IMR-90 (cell line): ENCODE measurements at regions not wholly inside any gene's neighbourhood (a gene's known extent, or its start where the extent isn't known, plus 50 kb on each side); places are given as distances from the start of the nearest gene placed in this dataset.

Experiments used
- ATAC-seq: fragments of 200-7000 bp; cut with Tn5 transposase; 2 replicates; pipeline ENCODE4 v1.9.1; 2020; ENCODE audit warnings: low read depth, mild to moderate bottlenecking, moderate library complexity
- BruUV-seq: library from RNA; stranded (reverse); fragments of 400-500 nt; replicated peaks from 2 replicates; lab custom pipeline; 2021; lab: Mats Ljungman, UMichigan
- CTCF ChIA-PET: fragments of 300-600 bp; formaldehyde crosslinking; extraction: SDS; loops from one replicate; lab custom pipeline; 2021; ENCODE audit warnings: antibody characterized with exemption; lab: Yijun Ruan, JAX
- POLR2A ChIA-PET: fragments of 300-600 bp; sonication (Branson Sonifier 250); formaldehyde crosslinking; loops from one replicate; lab custom pipeline; 2022; ENCODE audit warnings: antibody characterized with exemption; ENCODE audit not compliant: unreplicated experiment; lab: Charles Lee
- DNase-seq: peaks from one replicate; pipeline ENCODE4 v3.0.0; 2013
- H2AFZ ChIP-seq: replicated peaks from 2 replicates; pipeline ENCODE3; 2013; ENCODE audit warnings: low read length, mild to moderate bottlenecking; ENCODE audit not compliant: poor library complexity
- H2AK5ac ChIP-seq: 2 replicates; pipeline ENCODE4 v1.6.1; 2013; ENCODE audit warnings: low read depth, low read length, inconsistent platforms
- H2AK9ac ChIP-seq: replicated peaks from 2 replicates; pipeline ENCODE3; 2013; ENCODE audit warnings: mild to moderate bottlenecking, low read depth, low read length, moderate library complexity; ENCODE audit not compliant: poor library complexity
- H2BK120ac ChIP-seq: 2 replicates; pipeline ENCODE4 v1.6.1; 2013; ENCODE audit warnings: low read depth, low read length, inconsistent platforms
- H2BK15ac ChIP-seq: 3 replicates; pipeline ENCODE4 v1.6.1; 2013; ENCODE audit warnings: low read depth, low read length, inconsistent platforms
- H2BK20ac ChIP-seq: 2 replicates; pipeline ENCODE4 v1.6.1; 2013; ENCODE audit warnings: low read depth, mild to moderate bottlenecking, inconsistent platforms, low read length, moderate library complexity
- H2BK5ac ChIP-seq: 2 replicates; pipeline ENCODE4 v1.6.1; 2013; ENCODE audit warnings: mild to moderate bottlenecking, low read depth, low read length, inconsistent platforms; ENCODE audit not compliant: poor library complexity, severe bottlenecking
- H3K14ac ChIP-seq: replicated peaks from 2 replicates; pipeline ENCODE4 v1.6.1; 2013; ENCODE audit warnings: low read depth, low read length, inconsistent platforms
- H3K18ac ChIP-seq: 2 replicates; pipeline ENCODE4 v1.6.1; 2013; ENCODE audit warnings: low read depth, low read length, control low read depth
- H3K23ac ChIP-seq: 2 replicates; pipeline ENCODE4 v1.6.1; 2013; ENCODE audit warnings: low read depth, low read length, inconsistent platforms
- H3K27ac ChIP-seq: 2 replicates; pipeline ENCODE4 v1.5.1; 2013; ENCODE audit warnings: mild to moderate bottlenecking, control low read depth, low read length; ENCODE audit not compliant: insufficient read depth
- H3K27me3 ChIP-seq: 2 replicates; pipeline ENCODE4 v1.6.1; 2013; ENCODE audit warnings: low read length; ENCODE audit not compliant: control insufficient read depth, insufficient read depth
- H3K36me3 ChIP-seq: 2 replicates; pipeline ENCODE4 v1.6.1; 2013; ENCODE audit warnings: low read length, mixed read lengths; ENCODE audit not compliant: control insufficient read depth, insufficient read depth
- H3K4ac ChIP-seq: 2 replicates; pipeline ENCODE4 v1.6.1; 2013; ENCODE audit warnings: low read depth, low read length, inconsistent platforms
- H3K4me1 ChIP-seq: 2 replicates; pipeline ENCODE4 v1.6.1; 2013; ENCODE audit warnings: low read length, mixed read lengths; ENCODE audit not compliant: control insufficient read depth, insufficient read depth
- H3K4me2 ChIP-seq: 2 replicates; pipeline ENCODE4 v1.6.1; 2013; ENCODE audit warnings: low read depth, mild to moderate bottlenecking, control low read depth, low read length, moderate library complexity
- H3K4me3 ChIP-seq: 2 replicates; pipeline ENCODE4 v1.5.1; 2013; ENCODE audit warnings: low read depth, mild to moderate bottlenecking, control low read depth, low read length, moderate library complexity; ENCODE audit not compliant: insufficient read depth
- H3K56ac ChIP-seq: 2 replicates; pipeline ENCODE4 v1.6.1; 2013; ENCODE audit warnings: low read length, inconsistent platforms; ENCODE audit not compliant: insufficient read depth; ENCODE audit errors: extremely low read depth
- H3K79me1 ChIP-seq, 2 experiments: 2 replicates each; pipeline ENCODE4 v1.6.1; 2013; ENCODE audit warnings: low read length in 2 of 2, inconsistent platforms in 1 of 2, low read depth in 1 of 2
- H3K9ac ChIP-seq: 2 replicates; pipeline ENCODE4 v1.6.1; 2013; ENCODE audit warnings: low read depth, low read length, control low read depth
- H3K9me1 ChIP-seq: 2 replicates; pipeline ENCODE4 v1.6.1; 2013; ENCODE audit warnings: low read length, inconsistent platforms; ENCODE audit not compliant: insufficient read depth
- H3K9me3 ChIP-seq: 2 replicates; pipeline ENCODE4 v1.6.1; 2013; ENCODE audit warnings: low read length; ENCODE audit not compliant: control insufficient read depth, insufficient read depth
- H4K20me1 ChIP-seq: 2 replicates; pipeline ENCODE4 v1.6.1; 2013; ENCODE audit warnings: low read length, inconsistent platforms; ENCODE audit not compliant: insufficient read depth
- H4K5ac ChIP-seq: 2 replicates; pipeline ENCODE4 v1.6.1; 2013; ENCODE audit warnings: mild to moderate bottlenecking, low read depth, low read length, control low read depth
- H4K8ac ChIP-seq, 2 experiments: 2 replicates each; pipeline ENCODE4 v1.6.1; 2013; ENCODE audit warnings: low read depth in 2 of 2, low read length in 2 of 2, control low read depth in 1 of 2, inconsistent platforms in 1 of 2
- H4K91ac ChIP-seq: 2 replicates; pipeline ENCODE4 v1.6.1; 2013; ENCODE audit warnings: low read depth, low read length, inconsistent platforms; ENCODE audit not compliant: insufficient read depth
- BHLHE40 ChIP-seq: fragments of 150-350 bp; IDR thresholded peaks from 2 replicates; pipeline ENCODE4 v1.6.1; 2016; ENCODE audit warnings: mild to moderate bottlenecking, low read depth, low read length
- CEBPB ChIP-seq: IDR thresholded peaks from 2 replicates; pipeline ENCODE4 v1.6.1; 2012; ENCODE audit warnings: low read depth, low read length, improper control_type of control experiment
- CHD1 ChIP-seq: IDR thresholded peaks from 2 replicates; pipeline ENCODE4 v1.6.1; 2012; ENCODE audit warnings: low read depth, low read length, improper control_type of control experiment
- FOS ChIP-seq: fragments of 150-350 bp; IDR thresholded peaks from 2 replicates; pipeline ENCODE4 v1.6.1; 2016; ENCODE audit warnings: low read depth, low read length
- MAFK ChIP-seq: IDR thresholded peaks from 2 replicates; pipeline ENCODE4 v1.6.1; 2012; ENCODE audit warnings: low read depth, low read length, improper control_type of control experiment
- MAZ ChIP-seq: IDR thresholded peaks from 2 replicates; pipeline ENCODE4 v1.6.1; 2012; ENCODE audit warnings: low read depth, mild to moderate bottlenecking, low read length, improper control_type of control experiment, moderate library complexity, borderline replicate concordance
- MXI1 ChIP-seq: IDR thresholded peaks from 2 replicates; pipeline ENCODE4 v1.6.1; 2012; ENCODE audit warnings: low read depth, mild to moderate bottlenecking, low read length, moderate library complexity, borderline replicate concordance
- NFE2L2 ChIP-seq: fragments of 150-350 bp; IDR thresholded peaks from 2 replicates; pipeline ENCODE4 v1.6.1; 2016; ENCODE audit warnings: low read depth, mild to moderate bottlenecking, low read length
- POLR2A ChIP-seq: IDR thresholded peaks from 2 replicates; pipeline ENCODE4 v1.6.1; 2012; ENCODE audit warnings: mild to moderate bottlenecking, low read depth, low read length
- RAD21 ChIP-seq: IDR thresholded peaks from 2 replicates; pipeline ENCODE4 v1.6.1; 2012; ENCODE audit warnings: low read length, improper control_type of control experiment
- RCOR1 ChIP-seq: IDR thresholded peaks from 2 replicates; pipeline ENCODE4 v1.6.1; 2012; ENCODE audit warnings: mild to moderate bottlenecking, low read length, improper control_type of control experiment; ENCODE audit not compliant: insufficient replicate concordance
- RFX5 ChIP-seq: IDR thresholded peaks from 2 replicates; pipeline ENCODE4 v1.8.0; 2012; ENCODE audit warnings: low read depth, mild to moderate bottlenecking, low read length, moderate library complexity
- SMC3 ChIP-seq: fragments of 150-350 bp; IDR thresholded peaks from 2 replicates; pipeline ENCODE4 v1.6.1; 2016; ENCODE audit warnings: low read depth, mild to moderate bottlenecking, antibody characterized with exemption, low read length, moderate library complexity
- dilution Hi-C: fragments of 300-500 bp; cut with HindIII; formaldehyde crosslinking; loops from one replicate; pipeline ENCODE4 v1.14.3; 2018; ENCODE audit warnings: low sequenced_read_pairs; ENCODE audit not compliant: unreplicated experiment
- in situ Hi-C: fragments of 300-500 bp; cut with MboI; formaldehyde crosslinking; loops from 3 replicates; pipeline ENCODE4 v1.14.3; 2019; ENCODE audit warnings: low sequenced_read_pairs, inconsistent platforms, mixed read lengths
- intact Hi-C: fragments of 100-400 bp; cut with micrococcal nuclease; formaldehyde crosslinking; loops from 2 replicates; pipeline ENCODE4 v1.10.0; 2022
- TF ChIP-seq, protein P1 (sequence below): fragments of 150-350 bp; IDR thresholded peaks from 2 replicates; pipeline ENCODE4 v1.6.1; 2017; ENCODE audit warnings: mild to moderate bottlenecking, antibody characterized with exemption, low read length, low read depth
- TF ChIP-seq, protein P2 (sequence below): fragments of 150-350 bp; IDR thresholded peaks from 2 replicates; pipeline ENCODE4 v1.6.1; 2016; ENCODE audit warnings: low read depth, mild to moderate bottlenecking, low read length, moderate library complexity, borderline replicate concordance
- TF ChIP-seq, protein P3 (sequence below): conservative IDR thresholded peaks from 2 replicates; pipeline ENCODE4 v1.5.1; 2012; ENCODE audit warnings: mild to moderate bottlenecking, low read depth, low read length, improper control_type of control experiment

DNA sequence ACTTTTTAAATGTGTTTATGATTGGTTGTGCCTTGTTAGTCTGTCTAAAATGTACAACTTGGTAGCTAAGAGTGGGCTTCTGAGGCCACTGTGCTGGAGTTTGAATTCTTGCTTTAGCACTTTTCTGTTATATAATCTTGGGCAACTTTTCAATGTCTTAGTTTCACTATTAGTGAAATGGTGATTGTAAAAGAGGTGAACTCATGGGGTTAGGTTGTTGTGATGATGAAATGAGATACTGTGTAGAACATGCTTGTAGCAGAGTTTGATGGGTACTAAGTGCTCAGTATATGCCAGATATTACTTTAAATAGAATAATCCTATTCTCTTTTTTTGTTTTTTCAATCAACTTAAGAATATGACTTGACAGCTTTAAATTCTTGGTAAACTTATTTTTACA, 624.7 kb downstream of the CD109 start:
- Histone ChIP-seq H3K27me3 (no peaks in the 10 kb centered on the region), H3K9ac (no peak overlapping the region), H4K20me1 (no peaks in the 10 kb centered on the region), H2BK20ac (peak overlapping the region; percentile 74), H4K91ac (peak overlapping the region; percentile 25; the same call in 1 of the 2 replicates), H3K27ac (no peak overlapping the region), H3K9me1 (no peaks in the 10 kb centered on the region), H3K4ac (peak overlapping the region; percentile 34; the same call in 1 of the 2 replicates), H3K56ac (no peak overlapping the region), H3K36me3 (no peaks in the 10 kb centered on the region), H3K4me1 (no peaks in the 10 kb centered on the region), H3K23ac (0 out of 2 replicates have a peak overlapping the region, but pooled peaks have one; percentile 69), H4K5ac (no peak overlapping the region), H3K14ac (0 out of 2 replicates have a peak overlapping the region, but pooled peaks have one; percentile 70), H2AK5ac (no peak overlapping the region), H3K9me3 (no peaks in the 10 kb centered on the region), H2BK15ac (no peak overlapping the region), H4K8ac (peak overlapping the region in 1 of 2 experiments; percentile 71; a peak in 1 of 4 replicates), H2BK5ac (no peak overlapping the region), H3K4me2 (no peak overlapping the region; the same call in 1 of the 2 replicates), H3K4me3 (no peak overlapping the region), H3K79me1 (no peaks in the 10 kb centered on the region), H2AFZ (no peak overlapping the region), H2BK120ac (0 out of 2 replicates have a peak overlapping the region, but pooled peaks have one; percentile 58), H2AK9ac (no peak overlapping the region), H3K18ac (no peak overlapping the region)
- BruUV-seq: no TSS peak
- TF ChIP-seq CEBPB (no peak), FOS (no peak), RFX5 (no peak), MAZ (no peak), SMC3 (no peak), BHLHE40 (no peak), NFE2L2 (no peak), POLR2A (no peak), MXI1 (no peak), RCOR1 (no peak), RAD21 (no peak), MAFK (no peak), CHD1 (no peak)
- TF ChIP-seq, protein P1, sequence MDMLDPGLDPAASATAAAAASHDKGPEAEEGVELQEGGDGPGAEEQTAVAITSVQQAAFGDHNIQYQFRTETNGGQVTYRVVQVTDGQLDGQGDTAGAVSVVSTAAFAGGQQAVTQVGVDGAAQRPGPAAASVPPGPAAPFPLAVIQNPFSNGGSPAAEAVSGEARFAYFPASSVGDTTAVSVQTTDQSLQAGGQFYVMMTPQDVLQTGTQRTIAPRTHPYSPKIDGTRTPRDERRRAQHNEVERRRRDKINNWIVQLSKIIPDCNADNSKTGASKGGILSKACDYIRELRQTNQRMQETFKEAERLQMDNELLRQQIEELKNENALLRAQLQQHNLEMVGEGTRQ: no peak
- TF ChIP-seq, protein P2, sequence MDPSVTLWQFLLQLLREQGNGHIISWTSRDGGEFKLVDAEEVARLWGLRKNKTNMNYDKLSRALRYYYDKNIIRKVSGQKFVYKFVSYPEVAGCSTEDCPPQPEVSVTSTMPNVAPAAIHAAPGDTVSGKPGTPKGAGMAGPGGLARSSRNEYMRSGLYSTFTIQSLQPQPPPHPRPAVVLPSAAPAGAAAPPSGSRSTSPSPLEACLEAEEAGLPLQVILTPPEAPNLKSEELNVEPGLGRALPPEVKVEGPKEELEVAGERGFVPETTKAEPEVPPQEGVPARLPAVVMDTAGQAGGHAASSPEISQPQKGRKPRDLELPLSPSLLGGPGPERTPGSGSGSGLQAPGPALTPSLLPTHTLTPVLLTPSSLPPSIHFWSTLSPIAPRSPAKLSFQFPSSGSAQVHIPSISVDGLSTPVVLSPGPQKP: no peak
- TF ChIP-seq, protein P3, sequence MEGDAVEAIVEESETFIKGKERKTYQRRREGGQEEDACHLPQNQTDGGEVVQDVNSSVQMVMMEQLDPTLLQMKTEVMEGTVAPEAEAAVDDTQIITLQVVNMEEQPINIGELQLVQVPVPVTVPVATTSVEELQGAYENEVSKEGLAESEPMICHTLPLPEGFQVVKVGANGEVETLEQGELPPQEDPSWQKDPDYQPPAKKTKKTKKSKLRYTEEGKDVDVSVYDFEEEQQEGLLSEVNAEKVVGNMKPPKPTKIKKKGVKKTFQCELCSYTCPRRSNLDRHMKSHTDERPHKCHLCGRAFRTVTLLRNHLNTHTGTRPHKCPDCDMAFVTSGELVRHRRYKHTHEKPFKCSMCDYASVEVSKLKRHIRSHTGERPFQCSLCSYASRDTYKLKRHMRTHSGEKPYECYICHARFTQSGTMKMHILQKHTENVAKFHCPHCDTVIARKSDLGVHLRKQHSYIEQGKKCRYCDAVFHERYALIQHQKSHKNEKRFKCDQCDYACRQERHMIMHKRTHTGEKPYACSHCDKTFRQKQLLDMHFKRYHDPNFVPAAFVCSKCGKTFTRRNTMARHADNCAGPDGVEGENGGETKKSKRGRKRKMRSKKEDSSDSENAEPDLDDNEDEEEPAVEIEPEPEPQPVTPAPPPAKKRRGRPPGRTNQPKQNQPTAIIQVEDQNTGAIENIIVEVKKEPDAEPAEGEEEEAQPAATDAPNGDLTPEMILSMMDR: no peak
- ChIA-PET CTCF (no interaction called here), POLR2A (no interaction called here)
- dilution Hi-C loops (no loop called here), in situ Hi-C loops (no loop called here), intact Hi-C loops (no loop called here)
- ATAC-seq (no peak), DNase-seq (peak; percentile 6)
